Anterior cingulate cortex (tissue), 58 donors: ENCODE measurements at regions not wholly inside any gene's neighbourhood (a gene's known extent, or its start where the extent isn't known, plus 50 kb on each side); places are given as distances from the start of the nearest gene placed in this dataset.
A peak's percentile ranks its signal among the peaks of the same experiment; 100 is the strongest.

ENCODE experiments used
- DNase-seq, 58 donors: peaks; one replicate each; lab custom pipeline; 2025; lab: John Stamatoyannopoulos, UW

- DNase-seq, result no peak
Measured at GRCh38 chr18:53677480-53677879, 547.0 kb downstream of the MBD2 start.

GRCh38 chr18:53665701-53666100 lies 558.8 kb downstream of the MBD2 start:
- no peak for DNase-seq

GRCh38 chr18:53664575-53664974 lies 559.9 kb downstream of the MBD2 start:
- no peak for DNase-seq

- DNase-seq, result no peak
Measured at GRCh38 chr18:53660306-53660705, 564.2 kb downstream of the MBD2 start.

GRCh38 chr18:53657257-53657656 lies 567.2 kb downstream of the MBD2 start:
- DNase-seq, result no peak

GRCh38 chr18:53649621-53650020 lies 574.8 kb downstream of the MBD2 start:
- no peak for DNase-seq

GRCh38 chr18:53644799-53645471 lies 579.5 kb downstream of the MBD2 start:
- DNase-seq, result no peak

GRCh38 chr18:53639687-53640086 lies 584.8 kb downstream of the MBD2 start:
- DNase-seq, result no peak

- DNase-seq, result no peak
Measured at GRCh38 chr18:53629337-53629736, 595.1 kb downstream of the MBD2 start.

- DNase-seq, result no peak
Measured at GRCh38 chr18:53625997-53626599, 598.4 kb downstream of the MBD2 start.

GRCh38 chr18:53610957-53611356 lies 613.5 kb downstream of the MBD2 start:
- no peak for DNase-seq

- no peak for DNase-seq
Measured at GRCh38 chr18:53606792-53607191, 617.7 kb downstream of the MBD2 start.

- DNase-seq, result no peak
Measured at GRCh38 chr18:53605198-53605597, 619.3 kb downstream of the MBD2 start.

- peak in 9 of 58 donors; percentile 2 to 14 (median 3) for DNase-seq
Measured at GRCh38 chr18:53603276-53603675, 621.2 kb downstream of the MBD2 start.

- DNase-seq, result no peak
Measured at GRCh38 chr18:53601344-53601743, 623.1 kb downstream of the MBD2 start.

GRCh38 chr18:53586923-53587322 lies 637.5 kb downstream of the MBD2 start:
- DNase-seq, result no peak
